ENCODE measurements at regions not wholly inside any gene's neighbourhood (a gene's known extent, or its start where the extent isn't known, plus 50 kb on each side); places are given as distances from the start of the nearest gene placed in this dataset.

DNA sequence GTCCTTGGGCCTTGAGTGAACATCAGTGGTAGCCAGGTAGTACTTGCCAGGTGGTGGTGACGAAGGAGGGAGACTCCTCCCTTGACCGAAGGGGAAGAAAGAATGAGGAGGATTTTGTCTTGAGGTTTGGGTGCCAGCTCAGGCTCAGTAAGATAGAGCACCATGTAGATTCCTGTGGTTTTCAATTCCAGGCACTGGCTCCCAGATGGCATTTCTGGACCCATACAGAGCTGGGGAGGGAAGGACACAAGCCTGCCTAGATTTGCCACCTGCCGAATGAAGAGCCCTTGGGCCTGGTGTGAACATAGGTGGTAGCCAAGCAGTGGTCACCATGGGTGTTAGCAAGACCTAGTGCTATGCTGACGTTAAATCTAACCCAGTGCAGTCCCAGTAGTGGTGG lies 108.8 kb upstream of the UBE2E3 start:
- H3K27ac ChIP-seq: no peak overlapping the region
- no peak overlapping the region for H3K4me3 ChIP-seq (ENCODE audit: low read depth, low read length)
- TF ChIP-seq, protein P1, sequence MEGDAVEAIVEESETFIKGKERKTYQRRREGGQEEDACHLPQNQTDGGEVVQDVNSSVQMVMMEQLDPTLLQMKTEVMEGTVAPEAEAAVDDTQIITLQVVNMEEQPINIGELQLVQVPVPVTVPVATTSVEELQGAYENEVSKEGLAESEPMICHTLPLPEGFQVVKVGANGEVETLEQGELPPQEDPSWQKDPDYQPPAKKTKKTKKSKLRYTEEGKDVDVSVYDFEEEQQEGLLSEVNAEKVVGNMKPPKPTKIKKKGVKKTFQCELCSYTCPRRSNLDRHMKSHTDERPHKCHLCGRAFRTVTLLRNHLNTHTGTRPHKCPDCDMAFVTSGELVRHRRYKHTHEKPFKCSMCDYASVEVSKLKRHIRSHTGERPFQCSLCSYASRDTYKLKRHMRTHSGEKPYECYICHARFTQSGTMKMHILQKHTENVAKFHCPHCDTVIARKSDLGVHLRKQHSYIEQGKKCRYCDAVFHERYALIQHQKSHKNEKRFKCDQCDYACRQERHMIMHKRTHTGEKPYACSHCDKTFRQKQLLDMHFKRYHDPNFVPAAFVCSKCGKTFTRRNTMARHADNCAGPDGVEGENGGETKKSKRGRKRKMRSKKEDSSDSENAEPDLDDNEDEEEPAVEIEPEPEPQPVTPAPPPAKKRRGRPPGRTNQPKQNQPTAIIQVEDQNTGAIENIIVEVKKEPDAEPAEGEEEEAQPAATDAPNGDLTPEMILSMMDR (IDR thresholded peaks at IDR 0.05; ENCODE audit: low read depth, low read length): no peak
- no peaks in the 10 kb centered on the region for H3K27me3 ChIP-seq (ENCODE audit: insufficient read depth, low read depth, severe bottlenecking)
- H3K9me3 ChIP-seq (ENCODE audit: severe bottlenecking): no peaks in the 10 kb centered on the region
- H3K36me3 ChIP-seq: no peaks in the 10 kb centered on the region
- no peak for DNase-seq

DNA sequence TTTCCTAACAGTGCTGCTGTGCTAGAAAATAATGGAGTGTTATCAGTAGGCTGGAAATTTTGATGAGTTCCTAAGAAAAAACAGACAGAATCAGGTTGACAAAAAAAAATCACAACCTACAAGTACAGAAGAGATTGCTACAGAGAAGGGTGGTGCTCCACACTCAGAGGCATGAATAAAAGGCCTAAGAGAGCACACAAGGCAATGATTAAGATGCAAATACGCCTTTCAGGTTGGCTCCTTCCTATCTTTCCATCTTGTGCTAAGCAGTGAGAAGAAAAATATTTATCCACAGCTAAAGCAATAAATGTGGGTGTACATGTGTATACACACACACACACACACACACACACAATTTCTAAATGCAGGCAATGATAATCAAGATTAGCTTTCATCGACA lies 130.6 kb upstream of the UBE2E3 start:
- H3K36me3 ChIP-seq: no peaks in the 10 kb centered on the region
- DNase-seq: no peak
- TF ChIP-seq, protein P1 (IDR thresholded peaks at IDR 0.05; ENCODE audit: low read depth, low read length): no peak
- H3K9me3 ChIP-seq (ENCODE audit: severe bottlenecking): no peaks in the 10 kb centered on the region
- H3K4me3 ChIP-seq (ENCODE audit: low read depth, low read length): no peak overlapping the region
- H3K27ac ChIP-seq: no peak overlapping the region
- H3K27me3 ChIP-seq (ENCODE audit: insufficient read depth, low read depth, severe bottlenecking): no peaks in the 10 kb centered on the region

DNA sequence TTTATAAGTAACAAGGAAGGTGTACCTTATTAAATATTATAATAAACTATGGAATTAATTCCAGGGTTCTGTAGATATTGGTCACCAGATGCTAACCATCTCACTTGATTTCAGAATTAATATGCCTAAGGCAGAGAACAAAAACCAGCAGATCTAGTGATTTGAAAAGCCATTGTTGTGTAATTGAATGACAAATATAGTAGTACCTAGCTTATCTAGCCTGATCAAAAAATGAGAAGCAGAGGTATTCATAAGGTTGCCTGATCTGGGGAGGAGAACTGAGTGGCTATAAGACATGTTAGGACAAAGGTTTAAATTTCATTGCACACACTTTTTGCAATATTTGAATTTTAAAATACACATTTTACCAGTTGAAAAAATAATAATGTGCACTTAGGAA lies 132.0 kb upstream of the UBE2E3 start:
- TF ChIP-seq, protein P1 (IDR thresholded peaks at IDR 0.05; ENCODE audit: low read depth, low read length): no peak
- H3K27ac ChIP-seq: peak overlapping the region; percentile 49
- H3K27me3 ChIP-seq (ENCODE audit: insufficient read depth, low read depth, severe bottlenecking): no peaks in the 10 kb centered on the region
- H3K9me3 ChIP-seq (ENCODE audit: severe bottlenecking): no peaks in the 10 kb centered on the region
- H3K4me3 ChIP-seq (ENCODE audit: low read depth, low read length): no peak overlapping the region
- no peaks in the 10 kb centered on the region for H3K36me3 ChIP-seq
- no peak for DNase-seq

DNA sequence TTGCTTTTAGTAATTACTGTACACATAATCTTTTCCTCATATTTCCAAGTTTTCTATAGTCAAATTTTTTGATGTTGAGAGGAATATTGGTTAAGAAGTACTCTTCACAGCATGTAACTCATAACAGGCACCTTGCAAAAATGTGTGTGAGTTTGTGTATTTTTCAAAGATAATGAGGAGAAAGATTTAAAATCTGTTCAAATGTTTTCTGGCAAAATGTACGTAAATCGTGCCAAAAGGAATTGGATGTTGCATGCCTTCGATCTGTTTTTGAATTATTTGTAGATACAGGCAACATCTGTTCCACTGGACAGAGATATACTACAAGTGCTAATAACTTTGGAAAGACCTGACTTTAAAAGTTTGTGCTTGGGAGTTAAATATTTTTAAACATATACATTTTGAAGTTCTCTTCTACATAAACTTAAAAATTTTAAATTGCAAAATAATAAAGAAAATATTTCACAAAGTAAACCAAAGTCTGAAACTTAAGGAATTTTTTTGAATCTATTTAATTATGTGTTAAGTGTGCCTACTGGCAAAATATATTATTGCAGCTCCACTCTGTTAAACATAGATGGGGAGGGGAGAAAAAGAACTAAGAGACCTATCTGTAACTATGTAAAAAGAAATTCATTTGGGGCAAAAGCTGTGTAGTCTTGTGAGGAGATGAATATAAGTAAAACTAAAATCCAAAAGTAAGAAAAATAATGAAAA lies 133.5 kb upstream of the UBE2E3 start:
- no peak for DNase-seq
- H3K9me3 ChIP-seq (ENCODE audit: severe bottlenecking): no peaks in the 10 kb centered on the region
- H3K4me3 ChIP-seq (ENCODE audit: low read depth, low read length): no peak overlapping the region
- peak overlapping the region; percentile 49 for H3K27ac ChIP-seq
- TF ChIP-seq, protein P1 (IDR thresholded peaks at IDR 0.05; ENCODE audit: low read depth, low read length): no peak
- H3K36me3 ChIP-seq: no peaks in the 10 kb centered on the region
- H3K27me3 ChIP-seq (ENCODE audit: insufficient read depth, low read depth, severe bottlenecking): no peaks in the 10 kb centered on the region

DNA sequence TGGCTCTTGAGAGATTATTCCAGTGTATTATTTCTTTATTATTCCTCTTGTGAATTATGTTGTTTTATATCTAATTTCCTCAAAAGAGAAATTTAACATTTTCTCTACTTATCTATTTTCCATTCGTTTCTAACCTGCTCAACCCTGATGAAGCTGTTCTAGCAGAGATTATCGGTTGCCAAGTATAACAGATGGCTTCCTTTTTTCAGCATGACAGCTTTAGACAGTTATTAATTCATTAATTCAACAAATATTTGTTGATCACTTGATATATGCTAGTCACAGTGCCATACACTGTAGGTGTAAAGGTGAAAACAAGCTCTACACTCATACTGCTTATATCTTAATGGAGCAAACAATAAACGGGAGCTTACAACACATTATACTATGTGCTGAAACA lies 137.9 kb upstream of the UBE2E3 start:
- H3K9me3 ChIP-seq (ENCODE audit: severe bottlenecking): no peaks in the 10 kb centered on the region
- no peaks in the 10 kb centered on the region for H3K36me3 ChIP-seq
- no peaks in the 10 kb centered on the region for H3K27me3 ChIP-seq (ENCODE audit: insufficient read depth, low read depth, severe bottlenecking)
- TF ChIP-seq, protein P1 (IDR thresholded peaks at IDR 0.05; ENCODE audit: low read depth, low read length): no peak
- H3K27ac ChIP-seq: no peak overlapping the region
- no peak overlapping the region for H3K4me3 ChIP-seq (ENCODE audit: low read depth, low read length)
- DNase-seq: no peak

DNA sequence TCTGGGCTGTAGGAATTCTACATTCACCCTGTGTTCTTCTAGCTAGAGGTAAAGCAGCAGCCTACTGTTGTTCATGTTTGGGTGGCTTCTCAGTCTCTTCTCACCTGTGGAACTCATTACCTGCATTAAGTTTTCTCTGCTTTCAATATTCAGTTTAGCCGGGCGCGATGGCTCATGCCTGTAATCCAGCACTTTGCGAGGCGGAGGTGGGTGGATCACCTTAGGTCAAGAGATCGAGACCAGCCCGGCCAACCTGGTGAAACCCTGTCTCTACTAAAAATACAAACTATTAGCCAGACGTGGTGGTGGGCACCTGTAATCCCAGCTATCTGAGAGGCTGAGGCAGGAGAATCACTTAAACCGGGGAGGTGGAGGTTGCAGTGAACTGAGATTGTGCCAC lies 139.8 kb upstream of the UBE2E3 start:
- Histone ChIP-seq H3K4me3 (ENCODE audit: low read depth, low read length) (no peak overlapping the region), H3K27ac (no peak overlapping the region), H3K36me3 (no peaks in the 10 kb centered on the region), H3K9me3 (ENCODE audit: severe bottlenecking) (no peaks in the 10 kb centered on the region), H3K27me3 (ENCODE audit: insufficient read depth, low read depth, severe bottlenecking) (no peaks in the 10 kb centered on the region)
- TF ChIP-seq, protein P1 (IDR thresholded peaks at IDR 0.05; ENCODE audit: low read depth, low read length): no peak
- no peak for DNase-seq

All from WERI-Rb-1 (cell line).